ENCODE measurements at regions not wholly inside any gene's neighbourhood (a gene's known extent, or its start where the extent isn't known, plus 50 kb on each side); places are given as distances from the start of the nearest gene placed in this dataset.

- DNase-seq (ENCODE audit: low spot score in 2 of 2): peak in 1 of 2 donors; percentile 26
- whole genome bisulfite sequencing, 2 donors: 93 to 95% methylated on average over 11 of the region's 11 CpGs
- TF ChIP-seq CTCF (IDR thresholded peaks at IDR 0.05): no peak
- no peak for TF ChIP-seq POLR2A (IDR thresholded peaks at IDR 0.05)
- intact Hi-C loops (cut with DNase I; ENCODE audit: low total_unique reads): no loop called here
- no peak overlapping the region for H3K4me3 ChIP-seq (ENCODE audit: low read depth, poor library complexity, severe bottlenecking)
These were observed 125.3 kb downstream of the RAB11FIP2 start for GRCh38 chr10:117921421-117921820.

GRCh38 chr10:117924820-117925219 is 121.9 kb downstream of the RAB11FIP2 start:
- no peak for DNase-seq (ENCODE audit: low spot score in 2 of 2)
- intact Hi-C loops (cut with DNase I; ENCODE audit: low total_unique reads): no loop called here
- no peak overlapping the region for H3K4me3 ChIP-seq (ENCODE audit: low read depth, poor library complexity, severe bottlenecking)
- TF ChIP-seq CTCF (IDR thresholded peaks at IDR 0.05): no peak
- no peak for TF ChIP-seq POLR2A (IDR thresholded peaks at IDR 0.05)
- 93% methylated on average over 8 of the region's 8 CpGs for whole genome bisulfite sequencing, 2 donors

GRCh38 chr10:117925369-117925768 is 121.4 kb downstream of the RAB11FIP2 start:
- no peak overlapping the region for H3K4me3 ChIP-seq (ENCODE audit: low read depth, poor library complexity, severe bottlenecking)
- intact Hi-C loops (cut with DNase I; ENCODE audit: low total_unique reads): no loop called here
- WGBS, 2 donors: 89 to 95% methylated on average over 6 of the region's 6 CpGs
- no peak for DNase-seq (ENCODE audit: low spot score in 2 of 2)
- TF ChIP-seq POLR2A (IDR thresholded peaks at IDR 0.05): no peak
- no peak for TF ChIP-seq CTCF (IDR thresholded peaks at IDR 0.05)

- no peak for DNase-seq (ENCODE audit: low spot score in 2 of 2)
- WGBS, 2 donors: 73 to 88% methylated on average over 2 of the region's 2 CpGs
- H3K4me3 ChIP-seq (ENCODE audit: low read depth, poor library complexity, severe bottlenecking): no peak overlapping the region
- TF ChIP-seq CTCF (IDR thresholded peaks at IDR 0.05) (no peak), POLR2A (IDR thresholded peaks at IDR 0.05) (no peak)
- intact Hi-C loops (cut with DNase I; ENCODE audit: low total_unique reads): no loop called here
These were observed 120.2 kb downstream of the RAB11FIP2 start for GRCh38 chr10:117926491-117926890.

GRCh38 chr10:117927332-117927731 is 119.4 kb downstream of the RAB11FIP2 start:
- 72 to 83% methylated on average over 1 of the region's 1 CpG for WGBS, 2 donors
- DNase-seq (ENCODE audit: low spot score in 2 of 2): no peak
- intact Hi-C loops (cut with DNase I; ENCODE audit: low total_unique reads): no loop called here
- TF ChIP-seq POLR2A (IDR thresholded peaks at IDR 0.05) (no peak), CTCF (IDR thresholded peaks at IDR 0.05) (no peak)
- H3K4me3 ChIP-seq (ENCODE audit: low read depth, poor library complexity, severe bottlenecking): no peak overlapping the region

GRCh38 chr10:117927871-117928270 is 118.9 kb downstream of the RAB11FIP2 start:
- intact Hi-C loops (cut with DNase I; ENCODE audit: low total_unique reads): no loop called here

More at GRCh38 chr10:117927871-117928270, 118.9 kb downstream of the RAB11FIP2 start:
- no peak for TF ChIP-seq CTCF (IDR thresholded peaks at IDR 0.05)
- no peak for TF ChIP-seq POLR2A (IDR thresholded peaks at IDR 0.05)
- DNase-seq (ENCODE audit: low spot score in 2 of 2): no peak
- 71% methylated on average over 4 of the region's 4 CpGs for WGBS, 2 donors
- no peak overlapping the region for H3K4me3 ChIP-seq (ENCODE audit: low read depth, poor library complexity, severe bottlenecking)

Measured in lower leg skin (tissue), 4 donors.